ENCODE measurements at regions not wholly inside any gene's neighbourhood (a gene's known extent, or its start where the extent isn't known, plus 50 kb on each side); places are given as distances from the start of the nearest gene placed in this dataset.

DNA sequence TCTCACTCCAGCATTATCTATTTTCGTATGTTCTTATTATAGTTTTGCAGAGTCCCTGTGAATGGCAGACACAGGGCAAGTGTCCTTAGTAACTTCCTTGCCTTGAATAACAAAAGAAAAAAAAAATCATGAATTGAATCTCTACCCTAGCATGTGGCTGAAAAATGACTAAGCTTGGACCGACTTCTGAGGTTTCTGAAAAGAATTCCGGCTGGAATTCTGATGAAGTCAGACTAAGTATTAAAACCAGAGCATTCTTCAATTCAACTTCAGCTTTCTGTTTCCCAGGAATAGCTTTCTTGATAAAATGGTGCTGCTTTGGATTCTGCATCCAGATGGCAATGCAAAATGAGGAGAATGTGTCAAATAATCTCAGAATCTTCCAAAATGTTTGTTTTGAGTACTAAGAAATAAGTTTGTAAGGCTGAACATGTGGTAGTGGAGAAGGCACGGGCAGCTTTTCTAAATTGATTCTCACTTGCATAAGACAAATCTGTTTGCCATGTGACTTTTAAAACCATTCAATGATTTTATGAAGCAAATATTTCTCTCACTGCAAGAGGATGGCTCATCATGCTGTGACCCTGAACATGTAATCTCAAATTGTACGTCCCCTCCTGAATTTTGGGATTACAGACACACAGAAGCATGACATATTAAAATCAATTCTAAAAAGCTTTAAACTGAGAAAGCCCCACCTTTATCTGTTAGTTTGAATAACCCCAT is 1462.8 kb upstream of the LRRTM1 start:
- no peak for DNase-seq

DNA sequence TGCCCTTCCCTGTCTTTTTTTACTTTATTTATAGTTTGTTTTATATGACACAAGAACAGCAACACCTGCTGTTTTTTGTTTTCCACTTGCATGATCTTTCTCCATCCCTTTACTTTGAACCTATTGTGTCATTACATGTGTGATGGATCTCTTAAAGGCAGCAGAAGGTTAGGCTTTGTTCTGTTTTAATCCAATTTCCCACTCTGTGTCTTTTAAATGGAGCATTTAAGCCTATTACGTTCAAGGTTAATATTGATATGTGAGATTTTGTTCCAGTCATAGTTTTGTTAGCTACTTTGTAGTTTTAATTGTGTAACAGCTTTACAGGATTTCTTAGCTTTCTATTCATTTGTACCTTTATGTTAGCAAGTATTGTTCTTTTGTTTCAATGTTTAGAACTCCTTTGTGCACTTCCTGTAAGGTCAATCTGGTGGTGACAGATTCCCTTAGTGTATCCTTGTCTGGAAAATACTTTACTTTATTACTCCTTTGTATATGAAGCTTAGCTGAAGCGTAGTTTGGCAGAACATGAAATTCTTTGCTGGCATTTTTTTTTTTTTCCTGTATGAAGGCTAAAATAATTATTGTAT is 1443.0 kb upstream of the LRRTM1 start:
- no peak for DNase-seq

- DNase-seq, result no peak
Observed at GRCh38 chr2:81739966-81740365, 1435.4 kb upstream of the LRRTM1 start.

GRCh38 chr2:81734981-81735380 is 1430.4 kb upstream of the LRRTM1 start:
- no peak for DNase-seq

GRCh38 chr2:81714817-81715216 is 1410.3 kb upstream of the LRRTM1 start:
- DNase-seq, result no peak

DNA sequence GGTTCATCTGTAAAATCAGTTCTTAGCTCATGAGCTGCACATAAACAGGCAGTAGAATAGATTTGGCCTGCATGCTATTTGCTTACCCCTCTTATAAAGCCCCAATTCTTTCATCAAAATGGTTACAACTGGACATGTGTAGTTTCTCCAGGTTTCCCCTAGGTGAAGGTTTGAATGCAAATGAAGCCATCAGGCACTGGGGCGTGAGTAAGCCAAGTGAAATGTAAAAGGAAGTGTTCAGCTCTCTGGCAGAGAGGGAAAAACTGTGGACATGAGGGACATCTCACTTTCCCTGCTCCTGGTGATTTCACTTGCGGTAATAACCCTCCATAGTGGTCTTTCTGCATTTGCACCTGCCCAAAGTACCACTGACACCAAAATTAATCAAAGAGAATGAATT is 1402.3 kb upstream of the LRRTM1 start:
- no peak for DNase-seq

- no peak for DNase-seq
Observed at GRCh38 chr2:81703831-81704230, 1399.3 kb upstream of the LRRTM1 start.

GRCh38 chr2:81692566-81692965 is 1388.0 kb upstream of the LRRTM1 start:
- DNase-seq, result no peak

- DNase-seq, result no peak
Observed at GRCh38 chr2:81675641-81676040, 1371.1 kb upstream of the LRRTM1 start.

- no peak for DNase-seq
Observed at GRCh38 chr2:81672923-81673322, 1368.4 kb upstream of the LRRTM1 start.

- no peak for DNase-seq
Observed at GRCh38 chr2:81672516-81672915, 1368.0 kb upstream of the LRRTM1 start.

- DNase-seq, result no peak
Observed at GRCh38 chr2:81670885-81671284, 1366.3 kb upstream of the LRRTM1 start.

- no peak for DNase-seq
Observed at GRCh38 chr2:81661081-81661480, 1356.5 kb upstream of the LRRTM1 start.

DNA sequence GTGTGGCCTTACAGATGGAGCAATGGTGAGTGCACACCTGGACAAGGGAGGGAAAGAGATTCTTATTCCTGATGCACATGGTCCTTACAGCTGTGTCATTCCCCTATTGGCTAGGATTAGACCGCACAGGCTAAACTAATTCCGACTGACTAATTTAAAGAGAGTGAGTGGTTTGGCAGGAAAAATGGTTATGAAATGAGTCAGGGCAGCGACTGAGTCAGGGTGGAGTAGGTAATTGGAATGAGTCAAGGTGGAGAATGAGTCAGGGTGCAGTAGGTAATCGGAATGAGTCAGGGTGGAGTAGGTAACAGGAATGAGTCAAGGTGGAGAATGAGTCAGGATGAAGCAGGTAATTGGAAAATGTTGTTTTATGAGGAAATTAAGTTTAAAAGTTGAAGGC is 1353.7 kb upstream of the LRRTM1 start:
- DNase-seq, result no peak

- DNase-seq, result no peak
Observed at GRCh38 chr2:81650048-81650971, 1345.8 kb upstream of the LRRTM1 start.

DNA sequence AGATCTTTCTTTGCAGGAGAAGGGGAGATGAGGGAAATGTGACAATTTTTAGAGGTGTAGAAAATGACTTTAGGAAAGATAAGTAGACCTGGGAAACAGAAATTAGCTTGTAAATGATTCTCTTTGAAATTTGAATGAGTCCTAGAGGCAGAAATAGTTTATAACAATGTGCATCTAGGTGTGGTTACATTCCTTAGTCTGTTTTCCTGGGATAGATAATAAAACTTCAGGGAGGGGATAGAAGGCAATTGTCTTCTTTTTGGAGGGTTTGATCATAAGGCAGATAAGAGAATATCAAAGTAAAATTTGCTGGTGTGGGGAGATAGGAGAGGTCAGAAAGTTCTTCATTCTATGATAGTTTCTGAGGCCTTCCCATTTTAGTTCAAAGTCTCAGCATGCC is 1344.3 kb upstream of the LRRTM1 start:
- DNase-seq, result no peak

GRCh38 chr2:81648370-81648769 is 1343.8 kb upstream of the LRRTM1 start:
- no peak for DNase-seq

- DNase-seq, result no peak
Observed at GRCh38 chr2:81647715-81648230, 1343.2 kb upstream of the LRRTM1 start.

- DNase-seq, result no peak
Observed at GRCh38 chr2:81645745-81646301, 1341.3 kb upstream of the LRRTM1 start.

GRCh38 chr2:81644189-81644588 is 1339.6 kb upstream of the LRRTM1 start:
- no peak for DNase-seq

- DNase-seq, result no peak
Observed at GRCh38 chr2:81624825-81625224, 1320.3 kb upstream of the LRRTM1 start.

DNA sequence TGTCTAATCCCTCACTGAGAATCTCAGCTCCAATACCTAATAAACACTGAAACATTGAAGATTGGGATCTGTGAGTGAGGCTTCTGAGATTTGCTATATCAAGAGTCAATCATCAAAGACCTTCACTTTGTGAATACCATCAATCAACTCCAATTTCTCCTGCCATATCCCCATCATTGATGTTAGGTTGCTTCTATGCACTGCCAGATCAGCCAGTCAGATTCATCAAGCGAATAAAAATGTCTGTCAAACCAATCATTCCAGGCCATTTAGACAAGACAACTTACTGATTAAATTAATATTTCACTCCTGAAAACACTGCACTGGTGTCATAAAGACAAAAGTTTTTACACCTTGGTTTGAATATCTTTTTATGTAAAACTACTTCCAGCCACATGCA is 1295.5 kb upstream of the LRRTM1 start:
- DNase-seq, result no peak

DNA sequence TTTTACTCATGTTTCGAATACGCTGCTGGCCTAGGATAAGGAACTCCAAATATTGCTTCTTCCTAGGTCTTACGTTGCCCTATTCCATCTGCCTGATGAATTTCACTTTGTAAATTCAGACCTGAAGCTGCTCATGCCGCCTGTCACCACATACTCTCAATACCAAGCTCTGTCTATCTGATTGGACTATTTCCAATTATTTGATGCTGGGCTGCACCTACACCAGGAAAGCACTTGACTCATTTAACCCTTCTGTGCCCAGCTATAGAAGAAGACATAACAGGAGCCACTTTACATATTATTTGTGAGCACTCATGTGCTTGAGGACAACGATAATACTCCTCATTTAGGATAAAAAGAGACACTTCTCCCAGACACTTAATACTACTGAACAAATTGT is 1293.9 kb upstream of the LRRTM1 start:
- no peak for DNase-seq

All from DMS79 treated with DMSO at 0.1 percent for 48 hours (cell line).